WERI-Rb-1 (cell line): ENCODE measurements at regions not wholly inside any gene's neighbourhood (a gene's known extent, or its start where the extent isn't known, plus 50 kb on each side); places are given as distances from the start of the nearest gene placed in this dataset.
"Not testable (repeated sequence)": the region's sequence is repeated elsewhere in the genome, so short reads cannot be mapped to it uniquely, and the experiment has no call there.

Experiments
- DNase-seq: peaks from one replicate; pipeline ENCODE4 v3.0.0-alpha.2; 2020
- H3K27ac ChIP-seq: fragments of 250-450 bp; sonication (Bioruptor Pico); 2 replicates; pipeline ENCODE4 v1.5.1; 2020; ENCODE audit warnings: mild to moderate bottlenecking, moderate library complexity
- H3K27me3 ChIP-seq: fragments of 250-450 bp; sonication (Bioruptor Pico); 2 replicates; pipeline ENCODE4 v1.5.1; 2021; ENCODE audit warnings: mild to moderate bottlenecking, low read depth, moderate library complexity; ENCODE audit not compliant: insufficient read depth, severe bottlenecking
- H3K36me3 ChIP-seq: fragments of 250-450 bp; sonication (Bioruptor Pico); 2 replicates; pipeline ENCODE4 v1.5.1; 2020; ENCODE audit warnings: mild to moderate bottlenecking, moderate library complexity
- H3K4me3 ChIP-seq: 2 replicates; pipeline ENCODE4 v1.5.1; 2011; ENCODE audit warnings: low read depth, mild to moderate bottlenecking, control low read depth, low read length
- H3K9me3 ChIP-seq: fragments of 250-450 bp; sonication (Bioruptor Pico); 2 replicates; pipeline ENCODE4 v1.5.1; 2021; ENCODE audit warnings: mild to moderate bottlenecking, moderate library complexity; ENCODE audit not compliant: severe bottlenecking
- CTCF ChIP-seq: IDR thresholded peaks from 2 replicates; pipeline ENCODE4 v1.5.1; 2011; ENCODE audit warnings: low read depth, mild to moderate bottlenecking, control low read depth, inconsistent platforms, low read length

- Histone ChIP-seq H3K9me3 (no peaks in the 10 kb centered on the region), H3K36me3 (no peaks in the 10 kb centered on the region), H3K27ac (no peak overlapping the region), H3K27me3 (no peaks in the 10 kb centered on the region), H3K4me3 (no peak overlapping the region)
- DNase-seq = no peak
- no peak for TF ChIP-seq CTCF
Observed at GRCh38 chr10:90224791-90225566, 523.6 kb downstream of the KIF20B start.

GRCh38 chr10:90226517-90226916 is 525.1 kb downstream of the KIF20B start:
- TF ChIP-seq CTCF = no peak
- Histone ChIP-seq H3K27me3 (no peaks in the 10 kb centered on the region), H3K9me3 (no peaks in the 10 kb centered on the region), H3K36me3 (no peaks in the 10 kb centered on the region), H3K27ac (no peak overlapping the region), H3K4me3 (no peak overlapping the region)
- DNase-seq = no peak

GRCh38 chr10:90227217-90227656 is 525.8 kb downstream of the KIF20B start:
- Histone ChIP-seq H3K27me3 (no peaks in the 10 kb centered on the region), H3K4me3 (no peak overlapping the region), H3K36me3 (no peaks in the 10 kb centered on the region), H3K27ac (no peak overlapping the region), H3K9me3 (no peaks in the 10 kb centered on the region)
- DNase-seq = no peak
- no peak for TF ChIP-seq CTCF

- no peak for TF ChIP-seq CTCF
- no peaks in the 10 kb centered on the region for H3K36me3 ChIP-seq
- no peak overlapping the region for H3K4me3 ChIP-seq
- DNase-seq = no peak
- no peak overlapping the region for H3K27ac ChIP-seq
- H3K9me3 ChIP-seq = no peaks in the 10 kb centered on the region
- no peaks in the 10 kb centered on the region for H3K27me3 ChIP-seq
Observed at GRCh38 chr10:90227786-90228185, 526.4 kb downstream of the KIF20B start.

- Histone ChIP-seq H3K9me3 (no peaks in the 10 kb centered on the region), H3K4me3 (no peak overlapping the region), H3K27ac (no peak overlapping the region), H3K27me3 (no peaks in the 10 kb centered on the region), H3K36me3 (no peaks in the 10 kb centered on the region)
- no peak for TF ChIP-seq CTCF
- DNase-seq = no peak
Observed at GRCh38 chr10:90229486-90229885, 528.1 kb downstream of the KIF20B start.

- H3K9me3 ChIP-seq = not testable (repeated sequence)
Observed at GRCh38 chr10:90233805-90234204, 532.4 kb downstream of the KIF20B start.

More at GRCh38 chr10:90233805-90234204, 532.4 kb downstream of the KIF20B start:
- DNase-seq, H3K36me3 ChIP-seq, H3K27me3 ChIP-seq, H3K27ac ChIP-seq, H3K4me3 ChIP-seq: not testable (repeated sequence)
